GM23338 (cell line): ENCODE measurements at regions not wholly inside any gene's neighbourhood (a gene's known extent, or its start where the extent isn't known, plus 50 kb on each side); places are given as distances from the start of the nearest gene placed in this dataset.
A peak's percentile ranks its signal among the peaks of the same experiment; 100 is the strongest.

Source experiments
- ATAC-seq: fragments of 200-7000 bp; cut with Tn5 transposase; 3 replicates; pipeline ENCODE4 v1.9.1; 2020
- DNase-seq: peaks from one replicate; pipeline ENCODE4 v3.0.0-alpha.2; 2015; ENCODE audit warnings: low spot score
- H2AFZ ChIP-seq: fragments of 200-600 bp; sonication (generic); 2 replicates; pipeline ENCODE4 v1.8.0; 2016; ENCODE audit warnings: antibody characterized with exemption, mild to moderate bottlenecking, moderate library complexity
- H3F3A ChIP-seq: fragments of 200-600 bp; sonication (generic); replicated peaks from 2 replicates; pipeline ENCODE4 v1.8.0; 2017; ENCODE audit warnings: antibody characterized with exemption, mixed run types, low read depth
- H3K27ac ChIP-seq: fragments of 200-600 bp; sonication (generic); 2 replicates; pipeline ENCODE4 v1.6.1; 2016; ENCODE audit warnings: low read depth
- H3K27me3 ChIP-seq: fragments of 200-600 bp; sonication (generic); 2 replicates; pipeline ENCODE4 v1.8.0; 2016; ENCODE audit warnings: mild to moderate bottlenecking, mixed run types, moderate library complexity; ENCODE audit not compliant: insufficient read depth
- H3K36me3 ChIP-seq: fragments of 200-600 bp; sonication (generic); 2 replicates; pipeline ENCODE4 v1.8.0; 2016; ENCODE audit warnings: mild to moderate bottlenecking; ENCODE audit not compliant: insufficient read depth
- H3K4me1 ChIP-seq: fragments of 200-600 bp; sonication (generic); 2 replicates; pipeline ENCODE4 v1.8.0; 2016; ENCODE audit warnings: mild to moderate bottlenecking, moderate library complexity; ENCODE audit not compliant: insufficient read depth
- H3K4me2 ChIP-seq: fragments of 200-600 bp; sonication (generic); 2 replicates; pipeline ENCODE4 v1.7.1; 2017; ENCODE audit warnings: mixed run types
- H3K4me3 ChIP-seq: fragments of 200-600 bp; sonication (generic); 2 replicates; pipeline ENCODE4 v1.6.1; 2016; ENCODE audit warnings: mixed run types
- H3K79me2 ChIP-seq: fragments of 200-600 bp; sonication (generic); replicated peaks from 2 replicates; pipeline ENCODE4 v1.8.0; 2017; ENCODE audit warnings: mild to moderate bottlenecking; ENCODE audit not compliant: insufficient read depth
- H3K9me2 ChIP-seq: fragments of 200-600 bp; sonication (generic); 2 replicates; pipeline ENCODE4 v1.8.0; 2017; ENCODE audit not compliant: insufficient read depth
- H4K20me1 ChIP-seq: fragments of 200-600 bp; sonication (generic); replicated peaks from 2 replicates; pipeline ENCODE4 v1.8.0; 2017; ENCODE audit warnings: mild to moderate bottlenecking; ENCODE audit not compliant: insufficient read depth
- H3K27ac Mint-ChIP-seq: 2 replicates; pipeline ENCODE4 v1.8.0; 2020; ENCODE audit warnings: inconsistent platforms, mild to moderate bottlenecking, moderate library complexity, mixed read lengths
- H3K27me3 Mint-ChIP-seq: 3 replicates; pipeline ENCODE4 v1.8.0; 2022; ENCODE audit warnings: low read depth, mild to moderate bottlenecking, moderate library complexity, mixed read lengths, inconsistent platforms; ENCODE audit not compliant: insufficient read depth, poor library complexity
- H3K36me3 Mint-ChIP-seq: 3 replicates; pipeline ENCODE4 v1.8.0; 2021; ENCODE audit warnings: low read depth, mild to moderate bottlenecking, inconsistent platforms, moderate library complexity, mixed read lengths
- H3K4me1 Mint-ChIP-seq: 3 replicates; pipeline ENCODE4 v1.8.0; 2020; ENCODE audit warnings: mild to moderate bottlenecking, inconsistent platforms, mixed read lengths
- H3K4me3 Mint-ChIP-seq: 3 replicates; pipeline ENCODE4 v1.8.0; 2021; ENCODE audit warnings: moderate library complexity, mild to moderate bottlenecking, inconsistent platforms, mixed read lengths
- H3K9me3 Mint-ChIP-seq: 3 replicates; pipeline ENCODE4 v1.8.0; 2020; ENCODE audit warnings: moderate library complexity, mild to moderate bottlenecking, inconsistent platforms, mixed read lengths
- CTCF ChIP-seq, 2 experiments: fragments of 200-600 bp in 1 of 2; sonication (generic) in 1 of 2; conservative IDR thresholded peaks; 2 replicates each; pipeline versions ENCODE4 v1.5.1 to v1.6.1; 2016 to 2017; ENCODE audit warnings: antibody characterized with exemption in 2 of 2, low read depth in 2 of 2, mild to moderate bottlenecking in 2 of 2, moderate library complexity in 1 of 2
- POLR2AphosphoS5 ChIP-seq: IDR thresholded peaks from 2 replicates; pipeline ENCODE4 v1.6.1; 2016; ENCODE audit warnings: antibody characterized with exemption, low read depth
- TF ChIP-seq, protein P1 (sequence below): fragments of 250-450 bp; sonication (Bioruptor Pico); IDR thresholded peaks from 2 replicates; pipeline ENCODE4 v1.5.0; 2020; ENCODE audit warnings: mild to moderate bottlenecking, moderate library complexity

- TF ChIP-seq, protein P1, sequence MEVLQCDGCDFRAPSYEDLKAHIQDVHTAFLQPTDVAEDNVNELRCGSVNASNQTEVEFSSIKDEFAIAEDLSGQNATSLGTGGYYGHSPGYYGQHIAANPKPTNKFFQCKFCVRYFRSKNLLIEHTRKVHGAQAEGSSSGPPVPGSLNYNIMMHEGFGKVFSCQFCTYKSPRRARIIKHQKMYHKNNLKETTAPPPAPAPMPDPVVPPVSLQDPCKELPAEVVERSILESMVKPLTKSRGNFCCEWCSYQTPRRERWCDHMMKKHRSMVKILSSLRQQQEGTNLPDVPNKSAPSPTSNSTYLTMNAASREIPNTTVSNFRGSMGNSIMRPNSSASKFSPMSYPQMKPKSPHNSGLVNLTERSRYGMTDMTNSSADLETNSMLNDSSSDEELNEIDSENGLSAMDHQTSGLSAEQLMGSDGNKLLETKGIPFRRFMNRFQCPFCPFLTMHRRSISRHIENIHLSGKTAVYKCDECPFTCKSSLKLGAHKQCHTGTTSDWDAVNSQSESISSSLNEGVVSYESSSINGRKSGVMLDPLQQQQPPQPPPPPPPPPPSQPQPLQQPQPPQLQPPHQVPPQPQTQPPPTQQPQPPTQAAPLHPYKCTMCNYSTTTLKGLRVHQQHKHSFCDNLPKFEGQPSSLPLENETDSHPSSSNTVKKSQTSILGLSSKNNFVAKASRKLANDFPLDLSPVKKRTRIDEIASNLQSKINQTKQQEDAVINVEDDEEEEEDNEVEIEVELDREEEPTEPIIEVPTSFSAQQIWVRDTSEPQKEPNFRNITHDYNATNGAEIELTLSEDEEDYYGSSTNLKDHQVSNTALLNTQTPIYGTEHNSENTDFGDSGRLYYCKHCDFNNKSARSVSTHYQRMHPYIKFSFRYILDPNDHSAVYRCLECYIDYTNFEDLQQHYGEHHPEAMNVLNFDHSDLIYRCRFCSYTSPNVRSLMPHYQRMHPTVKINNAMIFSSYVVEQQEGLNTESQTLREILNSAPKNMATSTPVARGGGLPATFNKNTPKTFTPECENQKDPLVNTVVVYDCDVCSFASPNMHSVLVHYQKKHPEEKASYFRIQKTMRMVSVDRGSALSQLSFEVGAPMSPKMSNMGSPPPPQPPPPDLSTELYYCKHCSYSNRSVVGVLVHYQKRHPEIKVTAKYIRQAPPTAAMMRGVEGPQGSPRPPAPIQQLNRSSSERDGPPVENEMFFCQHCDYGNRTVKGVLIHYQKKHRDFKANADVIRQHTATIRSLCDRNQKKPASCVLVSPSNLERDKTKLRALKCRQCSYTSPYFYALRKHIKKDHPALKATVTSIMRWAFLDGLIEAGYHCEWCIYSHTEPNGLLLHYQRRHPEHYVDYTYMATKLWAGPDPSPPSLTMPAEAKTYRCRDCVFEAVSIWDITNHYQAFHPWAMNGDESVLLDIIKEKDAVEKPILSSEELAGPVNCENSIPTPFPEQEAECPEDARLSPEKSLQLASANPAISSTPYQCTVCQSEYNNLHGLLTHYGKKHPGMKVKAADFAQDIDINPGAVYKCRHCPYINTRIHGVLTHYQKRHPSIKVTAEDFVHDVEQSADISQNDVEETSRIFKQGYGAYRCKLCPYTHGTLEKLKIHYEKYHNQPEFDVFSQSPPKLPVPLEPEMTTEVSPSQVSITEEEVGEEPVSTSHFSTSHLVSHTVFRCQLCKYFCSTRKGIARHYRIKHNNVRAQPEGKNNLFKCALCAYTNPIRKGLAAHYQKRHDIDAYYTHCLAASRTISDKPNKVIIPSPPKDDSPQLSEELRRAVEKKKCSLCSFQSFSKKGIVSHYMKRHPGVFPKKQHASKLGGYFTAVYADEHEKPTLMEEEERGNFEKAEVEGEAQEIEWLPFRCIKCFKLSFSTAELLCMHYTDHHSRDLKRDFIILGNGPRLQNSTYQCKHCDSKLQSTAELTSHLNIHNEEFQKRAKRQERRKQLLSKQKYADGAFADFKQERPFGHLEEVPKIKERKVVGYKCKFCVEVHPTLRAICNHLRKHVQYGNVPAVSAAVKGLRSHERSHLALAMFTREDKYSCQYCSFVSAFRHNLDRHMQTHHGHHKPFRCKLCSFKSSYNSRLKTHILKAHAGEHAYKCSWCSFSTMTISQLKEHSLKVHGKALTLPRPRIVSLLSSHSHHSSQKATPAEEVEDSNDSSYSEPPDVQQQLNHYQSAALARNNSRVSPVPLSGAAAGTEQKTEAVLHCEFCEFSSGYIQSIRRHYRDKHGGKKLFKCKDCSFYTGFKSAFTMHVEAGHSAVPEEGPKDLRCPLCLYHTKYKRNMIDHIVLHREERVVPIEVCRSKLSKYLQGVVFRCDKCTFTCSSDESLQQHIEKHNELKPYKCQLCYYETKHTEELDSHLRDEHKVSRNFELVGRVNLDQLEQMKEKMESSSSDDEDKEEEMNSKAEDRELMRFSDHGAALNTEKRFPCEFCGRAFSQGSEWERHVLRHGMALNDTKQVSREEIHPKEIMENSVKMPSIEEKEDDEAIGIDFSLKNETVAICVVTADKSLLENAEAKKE: no peak
Observed at GRCh38 chr1:168982778-168983177, 123.7 kb upstream of the ATP1B1 start (continued).

GRCh38 chr1:168987330-168987729 is 119.2 kb upstream of the ATP1B1 start:
- no peak for DNase-seq
- no peaks in the 10 kb centered on the region for H3K9me2 ChIP-seq
- H3K9me3 Mint-ChIP-seq: no peaks in the 10 kb centered on the region
- H3F3A ChIP-seq: no peaks in the 10 kb centered on the region
- no peaks in the 10 kb centered on the region for H3K79me2 ChIP-seq
- peak in 1 of 2 experiments; percentile 36; a peak in 2 of 4 replicates for TF ChIP-seq CTCF (conservative IDR thresholded peaks at IDR 0.05; ENCODE audit: low read depth in 2 of 2)
- TF ChIP-seq POLR2AphosphoS5: no peak
- no peaks in the 10 kb centered on the region for H3K27me3 ChIP-seq
- H3K27ac Mint-ChIP-seq: no peak overlapping the region
- H3K36me3 Mint-ChIP-seq: no peaks in the 10 kb centered on the region
- no peak for ATAC-seq
- H4K20me1 ChIP-seq: no peaks in the 10 kb centered on the region
- no peaks in the 10 kb centered on the region for H3K36me3 ChIP-seq
- no peak overlapping the region for H2AFZ ChIP-seq
- no peak overlapping the region for H3K4me2 ChIP-seq
- no peaks in the 10 kb centered on the region for H3K27me3 Mint-ChIP-seq
- H3K27ac ChIP-seq: no peak overlapping the region
- no peaks in the 10 kb centered on the region for H3K4me1 ChIP-seq
- no peak overlapping the region for H3K4me3 ChIP-seq
- H3K4me1 Mint-ChIP-seq: no peaks in the 10 kb centered on the region
- H3K4me3 Mint-ChIP-seq: no peak overlapping the region
